Activated CD4-positive, alpha-beta T cell treated with anti-CD3 and anti-CD28 coated beads, Interleukin-10, Interleukin-2, amounts not matched to agents 100 ng/mL and 50 ng/mL, durations not matched to agents 16 hours and 8 hours (primary cell): ENCODE measurements at regions not wholly inside any gene's neighbourhood (a gene's known extent, or its start where the extent isn't known, plus 50 kb on each side); places are given as distances from the start of the nearest gene placed in this dataset.

Experiments used
- DNase-seq: peaks from one replicate; pipeline ENCODE4 v3.0.0-alpha.2; 2020

GRCh38 chr10:56928714-56929113, 567.7 kb upstream of the ZWINT start:
- no peak for DNase-seq

GRCh38 chr10:56927701-56928100, 566.6 kb upstream of the ZWINT start:
- no peak for DNase-seq

DNA sequence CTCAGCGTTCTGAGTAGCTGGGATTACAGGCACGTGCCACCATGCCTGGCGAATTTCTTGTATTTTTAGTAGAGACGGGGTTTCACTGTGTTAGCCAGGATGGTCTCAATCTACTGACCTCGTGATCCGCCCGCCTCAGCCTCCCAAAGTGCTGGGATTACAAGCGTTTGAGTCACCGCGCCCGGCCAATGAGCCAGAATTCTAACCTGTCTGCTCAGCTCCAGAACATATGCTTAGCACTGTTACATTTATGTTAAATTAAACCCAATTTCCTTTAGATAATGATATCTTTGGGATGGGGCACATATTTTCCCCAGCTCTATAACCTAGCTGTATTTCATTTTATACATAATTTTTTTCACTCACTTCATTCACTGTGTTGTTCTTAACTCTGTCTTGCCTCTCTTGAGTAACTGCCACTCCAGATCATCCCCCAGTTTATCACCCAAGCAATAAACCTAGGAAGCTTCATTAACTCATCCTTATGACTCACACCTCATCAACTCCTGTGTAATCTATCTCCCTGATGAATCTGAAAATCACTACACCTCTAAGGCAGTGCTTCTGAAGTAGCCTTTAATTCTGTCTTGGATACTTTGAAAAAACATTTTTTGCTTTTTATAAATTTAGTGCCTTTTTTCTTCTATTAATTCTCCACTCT, 559.7 kb upstream of the ZWINT start:
- DNase-seq: no peak

- no peak for DNase-seq
Observed at GRCh38 chr10:56912043-56912442, 551.0 kb upstream of the ZWINT start.

DNA sequence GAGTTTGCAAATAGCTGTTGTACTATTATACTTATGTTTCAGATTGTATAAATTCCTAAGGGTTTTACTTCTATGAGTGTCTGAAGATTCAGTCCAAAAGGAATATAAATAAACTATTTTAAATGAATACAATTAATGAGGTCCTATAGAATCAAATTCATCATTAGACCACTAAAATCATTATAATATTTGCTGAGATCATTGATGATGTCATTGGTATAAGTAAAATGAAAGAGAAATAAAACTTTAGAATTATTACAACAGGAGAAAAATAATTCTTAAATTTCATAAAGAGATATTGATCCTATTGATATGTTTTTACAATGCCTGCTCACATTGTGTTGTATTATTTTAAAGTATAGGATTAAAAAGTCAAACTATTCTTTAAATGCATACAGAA, 544.0 kb upstream of the ZWINT start:
- no peak for DNase-seq

DNA sequence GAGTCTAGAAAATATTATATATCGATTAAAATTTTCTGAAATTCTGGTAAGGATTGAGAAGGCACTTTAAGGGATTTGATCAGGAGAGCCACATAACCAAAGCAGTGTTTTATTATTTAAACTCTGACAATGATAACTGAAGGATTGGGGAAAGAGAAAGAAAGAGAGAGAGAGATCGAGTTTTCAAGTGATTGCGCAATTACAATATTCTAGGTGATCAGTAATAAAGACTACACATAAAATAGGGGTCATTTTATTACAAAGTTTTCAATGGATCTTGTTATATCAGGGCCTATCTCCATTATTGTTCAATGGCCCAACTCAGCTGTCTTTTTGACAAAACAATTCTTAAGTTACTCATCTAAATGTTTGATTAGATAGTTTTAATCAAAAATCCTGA, 541.5 kb upstream of the ZWINT start:
- no peak for DNase-seq

DNA sequence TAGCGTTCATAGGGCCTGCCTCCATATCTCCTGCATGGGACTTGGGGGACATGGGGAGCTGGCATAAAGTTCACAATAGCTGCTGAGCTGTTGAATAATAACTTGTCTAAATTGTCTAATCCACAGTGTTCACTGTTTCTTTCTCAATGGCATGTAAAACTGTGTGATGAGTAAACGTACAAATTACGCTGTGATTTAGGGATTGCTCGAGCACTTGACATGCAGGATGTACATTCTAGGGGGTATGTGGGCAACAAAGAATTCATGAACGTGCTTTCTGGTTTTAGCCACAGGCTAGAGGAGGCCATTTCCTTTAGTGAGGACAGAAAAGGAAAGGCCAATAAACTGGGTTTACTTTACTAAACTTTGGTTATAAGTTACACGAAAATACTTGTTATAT, 534.2 kb upstream of the ZWINT start:
- no peak for DNase-seq

DNA sequence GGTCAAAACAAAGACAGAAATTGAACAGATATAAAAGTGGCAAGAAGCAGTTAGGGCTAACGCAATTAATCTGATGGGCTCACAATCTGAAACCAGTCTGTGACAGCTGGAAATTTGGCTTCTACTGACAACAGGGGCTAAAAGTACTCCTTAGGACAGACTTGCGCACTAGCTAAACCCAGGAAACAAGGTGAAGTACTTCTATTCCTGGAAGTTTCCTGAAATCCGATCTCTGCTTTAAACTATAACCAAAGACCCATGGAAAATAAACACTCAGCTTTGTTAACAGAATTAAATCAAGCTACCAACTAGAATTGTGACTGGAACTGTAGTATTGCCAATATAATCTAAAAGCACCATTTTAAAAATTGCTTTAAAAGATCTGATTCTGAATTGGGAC, 520.2 kb upstream of the ZWINT start:
- no peak for DNase-seq

DNA sequence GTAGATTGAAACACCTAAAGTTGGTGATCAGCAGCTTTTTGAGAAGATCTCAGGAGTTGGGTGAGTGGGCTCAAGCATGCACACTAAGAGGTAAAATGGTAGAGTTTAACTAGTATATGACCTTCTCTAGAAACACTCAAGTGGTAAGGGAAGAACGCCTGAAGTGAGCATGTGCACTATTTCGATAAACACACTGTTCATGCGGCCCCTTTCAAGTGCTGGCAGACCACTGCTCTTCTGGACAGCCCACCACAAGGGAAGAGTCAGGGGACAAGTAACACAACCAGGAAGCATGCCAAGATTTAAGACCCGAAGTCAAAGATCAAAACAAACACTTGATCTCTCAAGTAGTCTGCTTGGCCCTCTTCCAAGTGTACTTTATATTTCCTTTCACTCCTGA, 519.5 kb upstream of the ZWINT start:
- no peak for DNase-seq

GRCh38 chr10:56874950-56875349, 513.9 kb upstream of the ZWINT start:
- DNase-seq: no peak

- DNase-seq: no peak
Observed at GRCh38 chr10:56871160-56871668, 510.2 kb upstream of the ZWINT start.

- no peak for DNase-seq
Observed at GRCh38 chr10:56867236-56867635, 506.2 kb upstream of the ZWINT start.

GRCh38 chr10:56856569-56856968, 495.5 kb upstream of the ZWINT start:
- DNase-seq: no peak

- no peak for DNase-seq
Observed at GRCh38 chr10:56844978-56845529, 484.0 kb upstream of the ZWINT start.

DNA sequence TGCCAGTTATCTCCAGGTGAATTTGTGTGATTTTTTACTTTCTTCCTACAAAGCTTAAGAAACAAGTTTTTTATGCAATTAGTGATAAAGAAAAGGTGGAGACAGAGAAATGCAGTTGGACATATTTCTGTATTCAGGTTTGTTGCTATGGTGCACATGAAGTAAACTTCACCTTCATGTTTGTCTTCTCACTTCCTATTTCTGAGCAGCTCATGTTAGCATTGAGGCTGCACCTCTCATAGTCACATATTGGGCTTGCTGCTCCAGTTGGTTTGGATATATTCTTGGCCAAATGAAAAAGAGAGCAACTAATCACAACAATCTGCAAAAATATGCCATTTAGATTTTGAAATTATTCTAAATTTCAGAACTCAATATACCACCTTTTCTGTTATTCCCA, 475.6 kb upstream of the ZWINT start:
- DNase-seq: no peak

- no peak for DNase-seq
Observed at GRCh38 chr10:56831681-56832080, 470.6 kb upstream of the ZWINT start.

DNA sequence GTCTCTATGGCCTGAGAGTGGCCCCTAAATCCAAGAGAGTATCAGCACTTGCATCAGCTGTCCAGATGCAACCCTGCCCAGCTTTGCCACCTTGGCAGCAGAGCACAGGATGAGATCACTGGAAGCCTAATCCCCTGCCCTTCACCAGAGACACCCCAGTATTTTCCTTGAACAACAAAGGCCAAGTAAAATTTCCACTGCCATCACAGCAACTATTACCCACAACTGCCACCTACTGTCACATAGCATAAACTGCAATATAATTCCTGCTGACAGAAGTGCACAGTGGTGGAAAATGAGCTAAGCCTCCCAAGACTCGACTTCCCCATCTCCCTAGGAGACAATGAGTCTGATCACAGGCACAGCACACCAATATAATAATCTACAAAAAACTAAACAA, 462.8 kb upstream of the ZWINT start:
- DNase-seq: peak; percentile 4

DNA sequence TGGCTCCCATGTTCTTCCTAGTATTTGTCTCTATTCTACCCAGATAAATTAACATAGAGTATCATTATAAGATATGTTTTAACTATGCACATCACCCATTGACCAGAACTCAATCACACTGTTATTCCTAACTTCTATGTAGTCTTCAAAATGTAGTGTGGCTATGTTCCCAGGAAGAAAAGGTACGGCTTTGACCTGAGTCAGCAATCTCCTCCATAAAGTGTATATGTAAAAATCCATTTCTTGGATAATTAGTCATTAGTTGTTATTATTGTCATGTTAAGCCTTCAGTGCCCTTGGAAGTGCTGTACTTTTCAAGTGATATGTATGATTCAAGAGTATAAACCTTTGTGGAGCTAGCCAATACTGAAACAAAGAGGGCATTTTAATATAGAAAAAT, 444.0 kb upstream of the ZWINT start:
- DNase-seq: no peak

DNA sequence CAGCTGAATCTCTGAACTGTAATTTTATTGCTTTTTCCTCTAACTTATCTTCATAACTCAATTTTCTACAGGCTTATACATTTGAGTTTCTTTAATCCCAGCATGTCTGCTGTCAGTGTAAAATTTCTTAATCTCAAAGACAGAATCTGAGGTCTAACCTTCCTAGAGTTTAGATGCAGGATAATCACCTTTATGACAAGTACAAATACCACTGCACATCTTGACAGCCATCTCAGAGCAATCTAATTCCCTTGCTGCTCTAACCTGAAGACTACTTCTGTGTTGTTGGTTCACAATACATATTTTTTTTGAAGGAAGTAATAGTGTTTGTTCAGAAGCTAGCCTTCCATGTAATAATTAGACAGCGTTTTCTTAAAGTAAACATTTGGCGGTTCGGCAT, 424.2 kb upstream of the ZWINT start:
- DNase-seq: no peak

GRCh38 chr10:56782503-56782902, 421.4 kb upstream of the ZWINT start:
- DNase-seq: no peak

DNA sequence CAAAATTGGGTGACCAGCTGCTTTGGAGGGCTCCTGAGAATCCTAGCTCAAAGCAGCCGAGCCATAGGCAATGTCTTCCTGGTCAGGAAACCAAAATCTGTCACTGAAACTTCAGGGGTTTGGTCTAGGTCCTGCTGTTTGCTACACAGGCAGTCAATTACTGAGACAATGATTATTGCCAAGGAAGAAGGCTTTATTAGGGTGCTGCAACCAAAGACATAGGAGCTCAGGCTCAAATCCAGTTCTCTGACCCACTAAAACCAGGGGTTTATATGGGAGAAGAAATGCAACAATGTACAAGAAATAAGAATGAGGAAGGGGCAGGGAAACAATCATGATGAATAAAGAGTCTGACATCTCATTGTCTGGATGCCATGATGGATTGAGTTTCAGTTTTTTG, 410.3 kb upstream of the ZWINT start:
- DNase-seq: no peak

DNA sequence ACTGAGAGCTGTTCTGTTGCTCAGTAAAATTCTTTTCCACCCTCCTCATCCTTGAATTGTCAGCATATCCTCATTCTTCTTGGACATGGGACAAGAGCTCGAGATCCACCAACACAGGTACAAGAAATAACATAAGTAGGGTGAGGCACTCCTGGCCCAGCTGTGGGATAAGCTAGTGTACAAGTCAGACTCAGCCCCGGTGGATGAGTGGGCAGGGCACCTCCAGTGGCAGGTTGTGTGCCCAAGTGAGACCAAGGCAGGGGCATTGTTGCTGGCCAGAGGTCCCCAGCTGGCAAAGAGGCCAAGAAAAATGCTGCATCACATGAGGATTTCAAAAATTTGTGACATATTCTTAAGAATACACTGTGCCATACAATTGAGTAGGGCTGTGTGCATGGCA, 402.0 kb upstream of the ZWINT start:
- DNase-seq: no peak

- DNase-seq: no peak
Observed at GRCh38 chr10:56745490-56745889, 384.4 kb upstream of the ZWINT start.

DNA sequence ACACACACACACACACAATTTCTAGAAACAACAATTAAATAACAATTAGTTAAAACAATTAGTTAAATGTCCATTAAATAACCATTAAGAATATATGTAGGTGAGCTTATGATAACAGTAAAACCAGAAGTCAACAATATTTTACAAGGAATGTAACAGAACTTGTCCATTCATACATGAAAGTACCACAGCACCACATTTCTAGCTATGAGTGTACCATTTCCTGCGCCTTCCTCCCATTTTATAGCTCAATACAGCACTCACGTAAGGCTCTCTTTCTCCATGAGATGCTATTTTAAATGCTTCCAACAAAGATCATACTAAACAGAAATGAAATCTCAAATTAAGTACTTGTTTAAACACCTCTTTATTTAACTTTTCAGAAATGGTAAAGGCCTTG, 367.3 kb upstream of the ZWINT start:
- DNase-seq: no peak

DNA sequence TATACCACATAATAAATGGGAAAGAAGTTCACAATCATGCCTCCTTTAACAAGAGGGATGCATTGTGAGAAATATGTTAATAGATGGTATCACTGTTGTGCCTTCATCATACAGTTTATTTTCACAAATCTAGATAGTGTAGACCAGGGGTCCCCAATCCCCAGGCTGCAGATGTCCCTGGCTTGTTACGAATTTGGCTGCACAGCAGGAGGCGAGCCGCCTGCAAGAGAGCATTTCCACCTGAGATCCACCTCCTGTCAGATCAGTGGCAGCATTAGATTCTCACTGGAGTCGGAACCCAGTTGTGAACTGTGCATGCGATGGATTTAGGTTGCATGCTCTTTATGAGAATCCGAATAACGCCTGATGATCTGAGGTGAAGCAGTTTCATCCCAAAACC, 361.9 kb upstream of the ZWINT start:
- no peak for DNase-seq
